Breast epithelium (tissue), 3 donors: ENCODE measurements at regions not wholly inside any gene's neighbourhood (a gene's known extent, or its start where the extent isn't known, plus 50 kb on each side); places are given as distances from the start of the nearest gene placed in this dataset.

Experiments
- POLR2AphosphoS5 ChIP-seq, 3 donors: sonication (generic); formaldehyde crosslinking; IDR thresholded peaks; one replicate each; pipeline ENCODE4 v1.6.1; 2017; ENCODE audit warnings: antibody characterized with exemption in 3 of 3
- TF ChIP-seq, protein P1 (sequence below), 3 donors: fragments of 450-650 bp; IDR thresholded peaks; one replicate each; pipeline ENCODE4 v1.5.1; 2016 to 2017; ENCODE audit warnings: antibody characterized with exemption in 3 of 3, mild to moderate bottlenecking in 3 of 3, moderate library complexity in 3 of 3

DNA sequence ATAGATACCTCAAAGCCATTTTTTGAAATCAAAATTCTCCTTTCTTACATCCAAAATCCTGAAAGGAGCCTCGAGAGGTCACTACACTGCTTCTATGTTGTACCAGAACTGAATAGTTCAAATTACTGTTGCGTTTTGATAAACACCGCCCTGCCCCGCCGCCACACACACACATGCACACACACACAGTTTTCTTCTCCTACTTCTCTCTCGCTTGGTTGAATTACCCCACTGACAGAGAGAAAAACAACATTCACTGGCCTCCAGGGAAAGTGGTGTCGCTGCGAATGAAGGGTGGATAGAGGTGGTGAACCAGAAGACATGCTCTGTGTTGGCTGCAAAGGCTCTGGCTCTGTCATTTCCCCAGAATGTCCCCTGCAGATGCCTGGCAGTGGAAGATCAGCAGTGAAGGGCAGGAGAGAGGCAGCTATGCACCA, 183.4 kb upstream of the RFC3 start:
- TF ChIP-seq, protein P1, sequence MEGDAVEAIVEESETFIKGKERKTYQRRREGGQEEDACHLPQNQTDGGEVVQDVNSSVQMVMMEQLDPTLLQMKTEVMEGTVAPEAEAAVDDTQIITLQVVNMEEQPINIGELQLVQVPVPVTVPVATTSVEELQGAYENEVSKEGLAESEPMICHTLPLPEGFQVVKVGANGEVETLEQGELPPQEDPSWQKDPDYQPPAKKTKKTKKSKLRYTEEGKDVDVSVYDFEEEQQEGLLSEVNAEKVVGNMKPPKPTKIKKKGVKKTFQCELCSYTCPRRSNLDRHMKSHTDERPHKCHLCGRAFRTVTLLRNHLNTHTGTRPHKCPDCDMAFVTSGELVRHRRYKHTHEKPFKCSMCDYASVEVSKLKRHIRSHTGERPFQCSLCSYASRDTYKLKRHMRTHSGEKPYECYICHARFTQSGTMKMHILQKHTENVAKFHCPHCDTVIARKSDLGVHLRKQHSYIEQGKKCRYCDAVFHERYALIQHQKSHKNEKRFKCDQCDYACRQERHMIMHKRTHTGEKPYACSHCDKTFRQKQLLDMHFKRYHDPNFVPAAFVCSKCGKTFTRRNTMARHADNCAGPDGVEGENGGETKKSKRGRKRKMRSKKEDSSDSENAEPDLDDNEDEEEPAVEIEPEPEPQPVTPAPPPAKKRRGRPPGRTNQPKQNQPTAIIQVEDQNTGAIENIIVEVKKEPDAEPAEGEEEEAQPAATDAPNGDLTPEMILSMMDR (IDR thresholded peaks at IDR 0.05) = no peak
- TF ChIP-seq POLR2AphosphoS5 (IDR thresholded peaks at IDR 0.05) = no peak
